HEK293 (cell line): ENCODE measurements at regions not wholly inside any gene's neighbourhood (a gene's known extent, or its start where the extent isn't known, plus 50 kb on each side); places are given as distances from the start of the nearest gene placed in this dataset.

Experiments used
- CTCF ChIA-PET: fragments of 350-600 bp; formaldehyde crosslinking; extraction: SDS; loops from one replicate; lab custom pipeline; 2021; ENCODE audit warnings: antibody characterized with exemption; lab: Yijun Ruan, JAX
- POLR2A ChIA-PET: fragments of 300-600 bp; formaldehyde crosslinking; extraction: SDS; loops from one replicate; lab custom pipeline; 2020; ENCODE audit warnings: antibody characterized with exemption, inconsistent platforms; lab: Yijun Ruan, JAX
- H3K27ac ChIP-seq: fragments of 200-500 bp; sonication (Bioruptor generic); 2 replicates; pipeline ENCODE4 v1.5.1; 2014; ENCODE audit warnings: low read depth, low read length, control low read depth, inconsistent platforms; ENCODE audit errors: extremely low read depth
- H3K36me3 ChIP-seq, 2 experiments: fragments of 200-500 bp in 1 of 2; sonication (Bioruptor generic) in 1 of 2; 1 replicate in 1 of 2; 2 replicates in 1 of 2; pipeline ENCODE4 v1.5.1; 2014 to 2017; ENCODE audit warnings: inconsistent platforms in 2 of 2, low read length in 2 of 2; ENCODE audit not compliant: control insufficient read depth in 2 of 2, insufficient read depth in 1 of 2
- H3K4me1 ChIP-seq: fragments of 200-500 bp; sonication (Bioruptor generic); 2 replicates; pipeline ENCODE4 v1.5.1; 2014; ENCODE audit warnings: mild to moderate bottlenecking, low read length, inconsistent platforms; ENCODE audit not compliant: control insufficient read depth, insufficient read depth
- H3K4me3 ChIP-seq: 2 replicates; pipeline ENCODE4 v1.5.1; 2011; ENCODE audit warnings: low read depth, mild to moderate bottlenecking, control low read depth, low read length, moderate library complexity
- H3K9me3 ChIP-seq: fragments of 200-500 bp; sonication (Bioruptor generic); 2 replicates; pipeline ENCODE4 v1.5.1; 2014; ENCODE audit warnings: low read depth, low read length, inconsistent platforms; ENCODE audit not compliant: control insufficient read depth, insufficient read depth
- BCL6B ChIP-seq: fragments of 450-650 bp; formaldehyde crosslinking; IDR thresholded peaks from 2 replicates; pipeline ENCODE4 v1.5.1; 2017; ENCODE audit warnings: missing biosample characterization, missing genetic modification characterization
- GFI1B ChIP-seq: fragments of 450-650 bp; formaldehyde crosslinking; IDR thresholded peaks from 2 replicates; pipeline ENCODE4 v1.5.1; 2016; ENCODE audit warnings: missing biosample characterization, missing genetic modification characterization
- GLIS1 ChIP-seq: fragments of 450-650 bp; formaldehyde crosslinking; IDR thresholded peaks from 2 replicates; pipeline ENCODE4 v1.5.1; 2016; ENCODE audit warnings: missing biosample characterization, missing genetic modification characterization
- SP2 ChIP-seq: fragments of 450-650 bp; formaldehyde crosslinking; IDR thresholded peaks from 2 replicates; pipeline ENCODE4 v1.5.1; 2016; ENCODE audit warnings: missing biosample characterization, missing genetic modification characterization
- SP3 ChIP-seq: fragments of 450-650 bp; formaldehyde crosslinking; IDR thresholded peaks from 2 replicates; pipeline ENCODE4 v1.5.1; 2016; ENCODE audit warnings: missing biosample characterization, missing genetic modification characterization
- SP7 ChIP-seq: fragments of 450-650 bp; formaldehyde crosslinking; IDR thresholded peaks from 2 replicates; pipeline ENCODE4 v1.5.1; 2016; ENCODE audit warnings: missing biosample characterization, missing genetic modification characterization
- TRIM28 ChIP-seq: IDR thresholded peaks from 2 replicates; pipeline ENCODE4 v1.6.1; 2011; ENCODE audit warnings: low read length, control low read depth, borderline replicate concordance
- ZBTB7A ChIP-seq: fragments of 450-650 bp; formaldehyde crosslinking; IDR thresholded peaks from 2 replicates; pipeline ENCODE4 v1.5.1; 2016; ENCODE audit warnings: low read depth, missing biosample characterization, missing genetic modification characterization
- ZBTB8A ChIP-seq: fragments of 450-650 bp; formaldehyde crosslinking; IDR thresholded peaks from 2 replicates; pipeline ENCODE4 v1.5.1; 2016; ENCODE audit warnings: missing biosample characterization, missing genetic modification characterization
- ZNF114 ChIP-seq: fragments of 450-650 bp; formaldehyde crosslinking; IDR thresholded peaks from 2 replicates; pipeline ENCODE4 v1.5.0; 2017; ENCODE audit warnings: missing biosample characterization, missing genetic modification characterization
- ZNF311 ChIP-seq: fragments of 450-650 bp; formaldehyde crosslinking; IDR thresholded peaks from 2 replicates; pipeline ENCODE4 v1.5.1; 2017; ENCODE audit warnings: missing biosample characterization, missing genetic modification characterization, borderline replicate concordance
- ZNF350 ChIP-seq: fragments of 450-650 bp; formaldehyde crosslinking; IDR thresholded peaks from 2 replicates; pipeline ENCODE4 v1.5.0; 2017; ENCODE audit warnings: missing biosample characterization, mild to moderate bottlenecking, missing genetic modification characterization
- ZNF366 ChIP-seq: fragments of 450-650 bp; formaldehyde crosslinking; conservative IDR thresholded peaks from 2 replicates; pipeline ENCODE4 v1.5.1; 2016; ENCODE audit warnings: missing biosample characterization, missing genetic modification characterization
- ZNF394 ChIP-seq: fragments of 450-650 bp; formaldehyde crosslinking; IDR thresholded peaks from 2 replicates; pipeline ENCODE4 v1.5.1; 2016; ENCODE audit warnings: missing biosample characterization, missing genetic modification characterization, mild to moderate bottlenecking, moderate library complexity, borderline replicate concordance
- ZNF561 ChIP-seq: fragments of 450-650 bp; IDR thresholded peaks from 2 replicates; pipeline ENCODE4 v1.5.1; 2018; ENCODE audit warnings: missing biosample characterization, missing genetic modification characterization, borderline replicate concordance
- ZNF600 ChIP-seq: fragments of 450-650 bp; formaldehyde crosslinking; IDR thresholded peaks from 2 replicates; pipeline ENCODE4 v1.5.1; 2016; ENCODE audit warnings: missing biosample characterization, missing genetic modification characterization
- ZNF670 ChIP-seq: fragments of 450-650 bp; formaldehyde crosslinking; IDR thresholded peaks from 2 replicates; pipeline ENCODE4 v1.5.1; 2016; ENCODE audit warnings: missing biosample characterization, missing genetic modification characterization, low read depth
- ZNF785 ChIP-seq: fragments of 450-650 bp; formaldehyde crosslinking; IDR thresholded peaks from 2 replicates; pipeline ENCODE4 v1.5.1; 2016; ENCODE audit warnings: missing biosample characterization, missing genetic modification characterization
- ZXDB ChIP-seq: fragments of 450-650 bp; formaldehyde crosslinking; IDR thresholded peaks from 2 replicates; pipeline ENCODE4 v1.5.1; 2016; ENCODE audit warnings: missing biosample characterization, missing genetic modification characterization
- TF ChIP-seq, protein P1 (sequence below): sonication (generic); formaldehyde crosslinking; IDR thresholded peaks from 2 replicates; pipeline ENCODE4 v1.8.1; 2022; ENCODE audit warnings: mild to moderate bottlenecking, moderate library complexity, missing genetic modification reagents
- TF ChIP-seq, protein P2 (sequence below): fragments of 450-650 bp; formaldehyde crosslinking; IDR thresholded peaks from 2 replicates; pipeline ENCODE4 v1.5.1; 2016; ENCODE audit warnings: missing biosample characterization, missing genetic modification characterization, borderline replicate concordance

DNA sequence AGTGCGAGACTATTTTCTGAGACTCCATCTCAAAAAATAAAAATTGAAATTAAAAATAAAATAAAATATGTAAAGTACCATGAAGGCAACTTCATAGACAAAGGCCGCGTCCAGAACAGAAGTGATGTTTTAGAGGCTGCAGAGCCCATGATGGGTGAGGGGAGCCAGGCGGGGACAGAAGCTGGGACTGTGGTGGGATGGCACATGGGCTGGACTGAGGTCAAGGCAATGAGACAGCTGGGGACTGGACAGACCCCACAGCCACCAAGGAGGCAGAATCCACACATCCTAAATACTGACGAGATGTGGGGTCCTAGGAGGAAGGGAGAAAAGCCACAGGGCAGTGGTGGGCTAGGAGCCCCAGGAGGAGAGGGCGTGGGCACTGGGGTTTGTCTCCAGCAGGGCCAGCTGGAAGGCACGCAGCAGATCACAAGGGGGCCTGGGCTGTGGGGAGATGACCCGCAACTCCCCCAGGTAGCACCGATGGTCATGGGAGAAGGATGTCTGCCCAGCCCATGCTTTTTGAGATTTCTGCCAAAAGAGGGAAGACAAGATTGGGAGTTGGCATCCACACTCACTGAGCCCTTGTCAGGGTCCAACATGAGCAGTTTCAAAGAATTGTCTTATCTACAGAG is 74.3 kb downstream of the KCNF1 start (continued):
- TF ChIP-seq, protein P1, sequence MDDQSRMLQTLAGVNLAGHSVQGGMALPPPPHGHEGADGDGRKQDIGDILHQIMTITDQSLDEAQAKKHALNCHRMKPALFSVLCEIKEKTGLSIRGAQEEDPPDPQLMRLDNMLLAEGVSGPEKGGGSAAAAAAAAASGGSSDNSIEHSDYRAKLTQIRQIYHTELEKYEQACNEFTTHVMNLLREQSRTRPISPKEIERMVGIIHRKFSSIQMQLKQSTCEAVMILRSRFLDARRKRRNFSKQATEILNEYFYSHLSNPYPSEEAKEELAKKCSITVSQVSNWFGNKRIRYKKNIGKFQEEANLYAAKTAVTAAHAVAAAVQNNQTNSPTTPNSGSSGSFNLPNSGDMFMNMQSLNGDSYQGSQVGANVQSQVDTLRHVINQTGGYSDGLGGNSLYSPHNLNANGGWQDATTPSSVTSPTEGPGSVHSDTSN, result no peak

- no peak overlapping the region for H3K4me3 ChIP-seq
- no peak for TF ChIP-seq ZNF600 (tag by site-specific recombination)
- no peak for TF ChIP-seq ZNF561 (tag by site-specific recombination)
- TF ChIP-seq GLIS1, result no peak
- no peak for TF ChIP-seq ZXDB (tag by site-specific recombination)
- no peak for TF ChIP-seq ZNF366
- TF ChIP-seq ZBTB7A, result no peak
- no peak for TF ChIP-seq SP2 (tag by site-specific recombination)
- no peak for TF ChIP-seq ZNF311 (tag by site-specific recombination)
- POLR2A ChIA-PET, result no interaction called here
- H3K36me3 ChIP-seq, result no peaks in the 10 kb centered on the region
- no peak overlapping the region for H3K27ac ChIP-seq
- H3K9me3 ChIP-seq, result no peaks in the 10 kb centered on the region
- CTCF ChIA-PET, result interaction anchor here (0.7 to 1.0 kb wide), 2 partner anchors 125 to 155 kb away, joined by 3 read pairs; no protein-coding TSS in a partner anchor
- H3K4me1 ChIP-seq, result no peaks in the 10 kb centered on the region
These were observed 75.7 kb downstream of the KCNF1 start for GRCh38 chr2:10987439-10987838.

GRCh38 chr2:10987861-10988260 is 76.1 kb downstream of the KCNF1 start:
- Histone ChIP-seq H3K9me3 (no peaks in the 10 kb centered on the region), H3K4me1 (no peaks in the 10 kb centered on the region), H3K4me3 (no peak overlapping the region), H3K36me3 (no peaks in the 10 kb centered on the region), H3K27ac (no peak overlapping the region)
- ChIA-PET POLR2A (no interaction called here), CTCF (interaction anchor here (0.6 to 1.0 kb wide), 2 partner anchors 76 to 155 kb away, joined by 3 read pairs; partner anchors contain the start of gene KCNF1)
- TF ChIP-seq ZNF785 (tag by site-specific recombination) (no peak), ZNF670 (tag by site-specific recombination) (no peak), BCL6B (tag by site-specific recombination) (no peak), ZNF114 (tag by site-specific recombination) (no peak), TRIM28 (no peak), SP7 (no peak), SP3 (tag by site-specific recombination) (no peak), ZNF394 (tag by site-specific recombination) (no peak), ZBTB8A (tag by site-specific recombination) (no peak), GFI1B (tag by site-specific recombination) (no peak), ZNF350 (tag by site-specific recombination) (no peak)
- TF ChIP-seq, protein P2, sequence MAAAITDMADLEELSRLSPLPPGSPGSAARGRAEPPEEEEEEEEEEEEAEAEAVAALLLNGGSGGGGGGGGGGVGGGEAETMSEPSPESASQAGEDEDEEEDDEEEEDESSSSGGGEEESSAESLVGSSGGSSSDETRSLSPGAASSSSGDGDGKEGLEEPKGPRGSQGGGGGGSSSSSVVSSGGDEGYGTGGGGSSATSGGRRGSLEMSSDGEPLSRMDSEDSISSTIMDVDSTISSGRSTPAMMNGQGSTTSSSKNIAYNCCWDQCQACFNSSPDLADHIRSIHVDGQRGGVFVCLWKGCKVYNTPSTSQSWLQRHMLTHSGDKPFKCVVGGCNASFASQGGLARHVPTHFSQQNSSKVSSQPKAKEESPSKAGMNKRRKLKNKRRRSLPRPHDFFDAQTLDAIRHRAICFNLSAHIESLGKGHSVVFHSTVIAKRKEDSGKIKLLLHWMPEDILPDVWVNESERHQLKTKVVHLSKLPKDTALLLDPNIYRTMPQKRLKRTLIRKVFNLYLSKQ (tag by site-specific recombination), result no peak
